HG03558 (cell line): ENCODE measurements at regions not wholly inside any gene's neighbourhood (a gene's known extent, or its start where the extent isn't known, plus 50 kb on each side); places are given as distances from the start of the nearest gene placed in this dataset.

Experiments used
- ATAC-seq: cut with Tn5 transposase; IDR thresholded peaks from one replicate; pipeline ENCODE4 v1.9.1; 2021; ENCODE audit warnings: moderate number of reproducible peaks; ENCODE audit not compliant: unreplicated experiment; ENCODE audit errors: extremely low read depth

GRCh38 chr15:93418566-93418965 is 329.6 kb upstream of the RGMA start:
- no peak for ATAC-seq

GRCh38 chr15:93417631-93418030 is 328.6 kb upstream of the RGMA start:
- ATAC-seq = no peak

- no peak for ATAC-seq
Observed at GRCh38 chr15:93417156-93417555, 328.1 kb upstream of the RGMA start.

- no peak for ATAC-seq
Observed at GRCh38 chr15:93415576-93415975, 326.6 kb upstream of the RGMA start.

- ATAC-seq = no peak
Observed at GRCh38 chr15:93414576-93415231, 325.7 kb upstream of the RGMA start.

GRCh38 chr15:93413745-93414144 is 324.7 kb upstream of the RGMA start:
- ATAC-seq = no peak

GRCh38 chr15:93399121-93399520 is 310.1 kb upstream of the RGMA start:
- no peak for ATAC-seq

DNA sequence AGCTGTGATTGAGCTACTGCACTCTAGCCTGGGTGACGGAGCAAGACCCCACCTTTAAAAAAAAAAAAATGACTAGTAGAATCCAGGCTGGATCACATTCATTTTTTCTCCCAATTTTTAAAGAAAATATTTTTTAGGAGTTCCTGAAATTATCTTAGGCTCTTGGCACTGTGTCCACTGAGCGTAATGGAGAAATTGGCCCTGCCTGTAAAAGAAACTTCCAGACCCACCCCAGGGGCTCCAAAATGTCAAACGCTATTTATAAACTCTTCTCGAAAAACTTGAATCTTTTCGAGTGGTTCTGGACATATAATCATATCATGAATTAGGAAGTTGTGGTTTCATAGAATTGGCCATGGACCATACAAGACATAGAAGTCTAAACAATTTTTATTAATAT is 300.2 kb upstream of the RGMA start:
- no peak for ATAC-seq

DNA sequence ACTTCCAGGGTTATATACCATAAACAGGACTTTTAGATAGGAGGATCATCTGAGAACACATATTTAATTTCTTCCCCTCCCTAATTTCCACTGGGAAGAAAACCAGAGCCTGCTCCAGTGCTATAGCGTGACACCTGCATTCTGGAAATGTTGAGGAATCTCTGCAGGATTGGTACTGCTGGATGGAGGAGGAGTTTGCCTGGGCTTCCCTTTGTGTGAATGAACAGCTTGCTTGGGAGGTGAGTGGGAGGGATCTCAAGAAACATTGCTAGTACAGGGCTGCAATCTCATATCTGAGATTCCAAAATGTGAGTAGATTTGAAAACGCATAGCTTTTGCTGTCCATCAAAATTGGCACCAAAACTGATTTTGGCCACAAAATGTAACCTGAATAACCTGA is 295.9 kb upstream of the RGMA start:
- no peak for ATAC-seq

DNA sequence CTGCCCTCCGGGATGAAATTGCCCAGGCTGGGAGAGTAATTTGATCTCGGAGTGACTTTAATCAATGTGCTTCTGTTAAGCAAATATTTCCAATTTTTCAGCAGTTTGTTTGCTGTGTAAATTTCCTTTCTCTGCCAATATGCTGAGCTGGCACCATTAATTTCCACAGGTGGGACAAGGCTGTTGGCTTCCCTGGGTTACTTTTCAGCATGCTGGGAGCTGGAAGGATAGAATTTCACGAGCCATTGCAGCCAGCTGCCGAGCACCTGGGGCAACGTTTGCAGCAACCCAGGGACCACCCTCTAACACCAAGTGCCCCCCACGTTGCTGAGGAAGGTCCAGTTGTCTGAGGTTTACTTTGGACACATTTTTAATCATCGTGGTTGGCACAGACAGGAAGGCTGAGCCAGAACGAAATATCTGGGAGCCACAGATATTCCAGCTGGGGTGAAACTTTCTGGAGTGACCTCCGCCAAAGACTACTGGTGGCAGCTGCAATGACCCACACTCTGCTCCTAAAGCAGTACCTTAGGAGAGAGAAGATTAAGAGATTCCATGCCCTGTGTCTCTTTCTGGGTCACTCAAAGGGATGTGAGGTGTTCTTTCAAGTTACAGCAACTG is 293.3 kb upstream of the RGMA start:
- ATAC-seq = no peak

- no peak for ATAC-seq
Observed at GRCh38 chr15:93378558-93378957, 289.5 kb upstream of the RGMA start.

DNA sequence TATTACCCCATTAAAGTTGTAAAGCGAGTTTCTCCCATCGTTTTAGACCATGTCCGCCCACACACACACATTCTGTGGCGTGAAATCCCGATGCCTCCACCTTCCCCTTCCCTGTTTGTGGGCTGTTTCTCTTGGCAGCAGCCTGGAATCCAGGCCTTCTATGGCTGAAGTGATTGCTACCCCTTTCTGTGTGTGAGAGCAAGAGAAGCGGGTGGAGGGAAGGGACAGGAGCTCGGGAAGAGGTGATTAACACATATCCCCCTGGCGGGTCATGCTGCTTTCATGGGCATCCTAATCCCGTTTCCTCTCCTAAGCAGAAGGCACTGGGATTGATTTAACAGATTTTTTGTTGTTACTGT is 283.8 kb upstream of the RGMA start:
- no peak for ATAC-seq

DNA sequence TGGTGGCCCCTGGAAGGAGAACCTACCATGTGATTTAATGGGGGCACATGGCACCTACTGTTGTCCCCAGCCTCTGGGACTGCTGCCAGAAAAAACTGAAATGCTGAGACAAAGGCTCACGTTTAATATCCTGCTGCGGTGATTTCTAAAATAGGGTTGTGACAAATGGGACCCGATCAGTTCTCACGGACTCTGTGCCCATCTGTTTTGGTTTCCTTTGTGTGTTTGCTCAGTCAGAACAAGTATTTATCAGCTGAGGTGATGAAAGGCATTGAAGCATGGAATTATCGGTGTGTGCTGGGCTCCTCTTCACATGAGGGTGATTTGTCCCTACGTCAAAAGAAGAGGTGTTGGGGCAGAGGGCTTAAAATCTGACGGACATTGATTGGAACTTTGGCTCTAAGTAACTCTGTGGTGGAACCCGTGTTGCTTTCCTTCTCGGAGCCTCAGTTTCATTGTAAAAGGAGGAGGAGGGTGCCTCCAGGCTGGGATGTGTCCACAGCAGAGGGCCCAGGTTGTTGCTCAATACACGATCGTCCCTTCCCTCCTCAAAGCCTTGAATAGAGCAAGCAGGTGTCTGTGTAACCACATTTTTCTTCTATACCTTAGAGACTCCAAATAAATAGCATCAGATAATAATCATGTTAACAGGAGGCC is 283.3 kb upstream of the RGMA start:
- ATAC-seq = no peak

GRCh38 chr15:93366387-93367100 is 277.5 kb upstream of the RGMA start:
- no peak for ATAC-seq

GRCh38 chr15:93362821-93363220 is 273.8 kb upstream of the RGMA start:
- ATAC-seq = no peak

- ATAC-seq = no peak
Observed at GRCh38 chr15:93362203-93362602, 273.2 kb upstream of the RGMA start.

DNA sequence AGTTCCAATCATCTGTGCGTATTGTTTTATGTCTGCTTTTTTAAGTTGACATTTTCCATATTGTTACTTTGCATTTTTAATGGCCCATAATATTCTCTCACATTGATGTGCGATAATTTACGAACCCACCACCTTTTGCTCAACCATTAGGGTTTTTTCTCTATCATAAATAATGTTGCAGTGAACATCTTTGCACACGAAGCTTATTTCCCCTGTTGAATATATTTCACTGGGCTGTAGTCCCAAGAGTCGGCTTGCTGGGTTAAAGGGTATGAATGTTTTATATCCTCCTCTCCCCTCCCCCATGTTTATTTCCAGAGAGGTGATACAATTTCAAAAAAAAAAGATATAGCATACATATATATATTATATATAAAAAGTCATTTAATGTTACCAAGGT is 272.7 kb upstream of the RGMA start:
- no peak for ATAC-seq

GRCh38 chr15:93360976-93361375 is 272.0 kb upstream of the RGMA start:
- no peak for ATAC-seq

GRCh38 chr15:93360318-93360717 is 271.3 kb upstream of the RGMA start:
- no peak for ATAC-seq

DNA sequence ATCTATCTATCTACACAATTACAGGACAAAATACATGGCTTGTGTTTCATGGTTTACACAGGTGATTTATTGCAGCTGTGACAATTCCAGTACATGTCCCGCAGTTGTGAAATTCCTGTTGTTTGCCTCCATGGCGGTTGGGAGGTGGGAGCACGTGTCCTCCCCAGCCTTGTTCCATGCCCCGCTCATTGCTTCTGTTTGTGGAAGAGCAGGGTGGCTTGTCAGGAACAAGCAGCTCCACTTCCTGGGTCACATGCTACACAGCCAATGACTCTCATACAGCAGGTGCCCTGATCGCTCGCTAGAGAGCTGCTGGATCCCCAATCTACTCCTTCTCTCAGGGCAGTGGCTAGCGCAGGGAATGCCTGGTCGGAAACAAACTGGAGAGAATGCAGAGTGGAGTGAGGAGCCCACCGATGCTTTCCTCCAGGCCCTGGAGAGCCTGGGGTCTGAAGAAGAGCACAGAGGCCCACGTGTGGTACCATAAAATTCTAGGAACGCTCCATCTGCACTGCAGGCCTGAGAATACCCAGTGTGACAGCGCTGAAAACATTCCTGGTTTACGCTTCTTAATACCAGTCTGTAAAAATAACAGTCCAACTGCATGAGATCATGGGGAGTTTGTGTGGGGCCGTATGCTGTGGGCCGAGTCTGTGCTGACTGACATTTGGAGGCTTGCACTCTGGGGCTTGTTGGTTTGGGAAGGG is 270.6 kb upstream of the RGMA start:
- no peak for ATAC-seq

- no peak for ATAC-seq
Observed at GRCh38 chr15:93359060-93359408, 270.0 kb upstream of the RGMA start.
